ENCODE measurements at regions not wholly inside any gene's neighbourhood (a gene's known extent, or its start where the extent isn't known, plus 50 kb on each side); places are given as distances from the start of the nearest gene placed in this dataset.

DNA sequence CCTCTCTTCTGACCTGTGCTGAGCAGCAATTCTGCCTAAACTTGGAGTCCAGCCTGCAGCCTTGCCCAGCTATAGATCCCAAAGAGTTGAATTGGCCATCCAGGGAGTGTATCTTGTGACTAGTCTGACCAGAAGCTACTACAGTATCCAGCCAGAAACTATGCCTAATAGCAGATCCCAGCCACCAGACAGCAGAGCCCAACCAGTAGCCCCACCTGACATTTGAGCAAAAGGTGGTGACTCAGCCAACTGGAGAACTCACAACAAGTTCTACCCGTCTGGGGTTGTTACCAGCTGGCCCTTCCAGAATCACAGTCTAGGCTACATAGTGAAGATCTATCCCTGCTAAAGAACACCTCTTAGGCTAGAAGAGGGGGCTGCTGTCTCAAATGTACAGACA is 315.0 kb downstream of the CRPPA start:
- TF ChIP-seq CTCF (IDR thresholded peaks at IDR 0.05) = no peak
- TF ChIP-seq SIN3A (IDR thresholded peaks at IDR 0.05; ENCODE audit: borderline replicate concordance, insufficient read depth, low read depth, low read length) = no peak
- TF ChIP-seq, protein P1, sequence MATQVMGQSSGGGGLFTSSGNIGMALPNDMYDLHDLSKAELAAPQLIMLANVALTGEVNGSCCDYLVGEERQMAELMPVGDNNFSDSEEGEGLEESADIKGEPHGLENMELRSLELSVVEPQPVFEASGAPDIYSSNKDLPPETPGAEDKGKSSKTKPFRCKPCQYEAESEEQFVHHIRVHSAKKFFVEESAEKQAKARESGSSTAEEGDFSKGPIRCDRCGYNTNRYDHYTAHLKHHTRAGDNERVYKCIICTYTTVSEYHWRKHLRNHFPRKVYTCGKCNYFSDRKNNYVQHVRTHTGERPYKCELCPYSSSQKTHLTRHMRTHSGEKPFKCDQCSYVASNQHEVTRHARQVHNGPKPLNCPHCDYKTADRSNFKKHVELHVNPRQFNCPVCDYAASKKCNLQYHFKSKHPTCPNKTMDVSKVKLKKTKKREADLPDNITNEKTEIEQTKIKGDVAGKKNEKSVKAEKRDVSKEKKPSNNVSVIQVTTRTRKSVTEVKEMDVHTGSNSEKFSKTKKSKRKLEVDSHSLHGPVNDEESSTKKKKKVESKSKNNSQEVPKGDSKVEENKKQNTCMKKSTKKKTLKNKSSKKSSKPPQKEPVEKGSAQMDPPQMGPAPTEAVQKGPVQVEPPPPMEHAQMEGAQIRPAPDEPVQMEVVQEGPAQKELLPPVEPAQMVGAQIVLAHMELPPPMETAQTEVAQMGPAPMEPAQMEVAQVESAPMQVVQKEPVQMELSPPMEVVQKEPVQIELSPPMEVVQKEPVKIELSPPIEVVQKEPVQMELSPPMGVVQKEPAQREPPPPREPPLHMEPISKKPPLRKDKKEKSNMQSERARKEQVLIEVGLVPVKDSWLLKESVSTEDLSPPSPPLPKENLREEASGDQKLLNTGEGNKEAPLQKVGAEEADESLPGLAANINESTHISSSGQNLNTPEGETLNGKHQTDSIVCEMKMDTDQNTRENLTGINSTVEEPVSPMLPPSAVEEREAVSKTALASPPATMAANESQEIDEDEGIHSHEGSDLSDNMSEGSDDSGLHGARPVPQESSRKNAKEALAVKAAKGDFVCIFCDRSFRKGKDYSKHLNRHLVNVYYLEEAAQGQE (IDR thresholded peaks at IDR 0.05; ENCODE audit: insufficient read depth in 1 of 2, low read depth in 2 of 2, low read length in 1 of 2) = no peak
- no peak for TF ChIP-seq POLR2AphosphoS5 (IDR thresholded peaks at IDR 0.05; ENCODE audit: low read depth, low read length)

Data from Panc1 (cell line).